ENCODE measurements at regions not wholly inside any gene's neighbourhood (a gene's known extent, or its start where the extent isn't known, plus 50 kb on each side); places are given as distances from the start of the nearest gene placed in this dataset.

- no peaks in the 10 kb centered on the region for H3K9me3 ChIP-seq (ENCODE audit: control insufficient read depth, low read length, poor library complexity, severe bottlenecking)
- Mint-ChIP-seq H3K27me3 (peaks cover 37% of the 10 kb centered on the region), H3K4me3 (no peak overlapping the region), H3K36me3 (ENCODE audit: low read depth) (peaks cover 5% of the 10 kb centered on the region), H3K4me1 (peaks cover 3% of the 10 kb centered on the region), H3K27ac (no peak overlapping the region)
- no peak for DNase-seq
- ATAC-seq, result no peak
Measured at GRCh38 chr6:163662604-163663225, 248.2 kb downstream of the QKI start.

DNA sequence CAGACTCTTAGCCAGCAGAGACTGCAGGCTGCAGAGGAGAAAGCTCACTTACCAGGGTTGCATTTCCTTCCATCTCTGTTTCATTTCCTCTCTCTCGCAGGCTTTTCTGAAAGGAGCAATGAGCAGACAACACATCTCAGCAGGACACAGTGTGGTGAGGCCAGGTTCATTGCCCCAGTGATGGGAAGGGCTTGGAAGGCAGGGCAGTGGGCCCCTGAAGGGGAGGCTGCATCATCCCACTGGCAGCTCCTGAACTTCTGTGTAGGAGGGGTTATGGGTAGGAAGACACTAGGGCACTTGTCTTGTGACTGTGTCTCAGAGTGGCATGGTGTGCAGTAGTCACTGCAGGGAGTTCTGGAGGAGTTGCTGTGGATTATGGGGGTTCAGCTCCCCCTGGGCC, 246.8 kb downstream of the QKI start:
- H3K9me3 ChIP-seq (ENCODE audit: control insufficient read depth, low read length, poor library complexity, severe bottlenecking), result peaks cover under 1% of the 10 kb centered on the region
- DNase-seq (no peak), ATAC-seq (no peak)
- Mint-ChIP-seq H3K4me1 (no peaks in the 10 kb centered on the region), H3K36me3 (ENCODE audit: low read depth) (peaks cover 5% of the 10 kb centered on the region), H3K27ac (no peak overlapping the region), H3K27me3 (peaks cover 37% of the 10 kb centered on the region), H3K4me3 (no peak overlapping the region)

GRCh38 chr6:163659803-163660202, 245.3 kb downstream of the QKI start:
- no peak overlapping the region for H3K27ac Mint-ChIP-seq
- no peak overlapping the region for H3K4me3 Mint-ChIP-seq
- H3K9me3 ChIP-seq (ENCODE audit: control insufficient read depth, low read length, poor library complexity, severe bottlenecking), result peaks cover 6% of the 10 kb centered on the region
- DNase-seq (no peak), ATAC-seq (no peak)
- no peaks in the 10 kb centered on the region for H3K4me1 Mint-ChIP-seq
- H3K36me3 Mint-ChIP-seq (ENCODE audit: low read depth), result peaks cover 6% of the 10 kb centered on the region
- H3K27me3 Mint-ChIP-seq, result peaks cover 37% of the 10 kb centered on the region

DNA sequence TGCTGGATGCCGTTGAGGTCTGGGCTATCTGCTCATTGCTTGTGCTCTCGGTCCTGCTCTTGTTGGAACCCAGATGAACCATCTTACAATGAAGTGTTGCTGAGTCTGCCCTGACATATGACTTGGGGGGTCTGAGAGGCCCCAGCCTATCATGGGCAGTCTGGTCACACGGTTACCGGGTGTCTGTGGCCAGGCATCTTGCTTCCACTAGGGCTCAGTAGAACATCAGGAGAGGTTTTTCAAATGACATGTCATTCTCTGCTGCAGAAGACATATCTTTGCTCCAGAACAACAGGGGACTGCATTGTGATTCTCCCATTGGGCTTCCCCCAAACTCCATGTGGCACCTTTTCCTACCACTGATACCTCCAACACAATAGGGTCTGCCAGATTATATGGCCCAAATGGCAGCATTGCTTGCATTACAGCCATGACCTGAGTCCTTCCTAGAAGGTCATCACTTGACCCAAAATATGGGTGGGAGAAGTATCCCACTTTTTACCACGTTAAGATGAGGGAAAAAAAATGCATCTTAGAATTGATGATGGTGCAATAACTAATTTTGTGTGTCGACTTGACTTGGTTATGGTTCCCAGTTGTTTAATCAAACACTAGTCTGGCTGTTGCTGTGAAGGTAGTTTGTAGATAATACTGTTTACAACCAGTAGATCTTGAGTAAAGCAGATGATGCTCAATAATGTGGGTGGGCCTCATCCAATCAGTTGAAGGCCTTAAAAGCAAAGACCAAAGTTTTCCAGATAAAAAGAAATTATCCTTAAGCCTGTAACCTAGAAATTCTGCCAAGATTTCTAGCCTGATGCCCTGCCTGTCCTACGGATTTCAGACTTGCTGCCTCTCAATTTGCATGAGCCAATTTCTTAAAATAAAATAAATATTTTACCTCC, 241.0 kb downstream of the QKI start:
- Mint-ChIP-seq H3K27me3 (peaks cover 29% of the 10 kb centered on the region), H3K4me3 (no peak overlapping the region), H3K27ac (no peak overlapping the region), H3K36me3 (ENCODE audit: low read depth) (peaks cover 2% of the 10 kb centered on the region), H3K4me1 (no peaks in the 10 kb centered on the region)
- H3K9me3 ChIP-seq (ENCODE audit: control insufficient read depth, low read length, poor library complexity, severe bottlenecking), result peaks cover 6% of the 10 kb centered on the region
- no peak for ATAC-seq
- DNase-seq, result no peak

DNA sequence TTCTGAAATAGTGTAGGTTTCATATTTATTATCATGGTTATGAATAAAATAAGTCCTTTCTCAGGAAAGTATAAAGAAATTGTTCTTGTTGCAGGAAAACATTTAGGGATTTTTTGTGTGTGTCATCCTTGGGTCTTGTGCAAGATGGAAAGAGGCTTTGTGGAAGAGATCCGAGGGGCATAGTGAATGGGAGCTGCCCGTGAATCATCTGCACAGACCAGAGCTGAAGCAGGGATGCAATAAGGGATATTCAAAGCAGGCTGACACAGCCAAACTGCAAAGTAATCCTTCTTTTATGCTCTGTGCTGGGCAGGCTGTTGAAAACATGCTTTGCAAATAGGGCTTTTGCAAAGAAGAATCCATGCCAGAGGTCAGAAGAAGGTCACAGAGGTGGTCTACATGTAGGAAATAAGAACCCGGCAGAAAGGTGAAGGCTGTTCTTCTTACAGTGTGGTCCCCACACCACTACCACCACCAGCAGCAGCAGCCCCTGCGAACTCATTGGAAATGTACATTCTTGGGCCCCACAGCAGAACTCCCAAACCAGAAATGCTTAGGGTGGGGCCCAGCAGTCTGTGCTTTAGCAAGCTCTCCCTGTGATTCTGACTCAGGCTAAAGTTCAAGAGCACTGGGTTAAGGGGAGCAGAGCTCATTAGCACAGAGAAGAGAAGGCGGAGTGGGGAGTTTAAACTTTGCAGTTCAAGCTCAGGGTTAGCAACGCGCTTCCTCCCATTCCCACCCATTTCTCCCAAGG, 237.6 kb downstream of the QKI start:
- H3K4me3 Mint-ChIP-seq, result no peak overlapping the region
- peaks cover 2% of the 10 kb centered on the region for H3K36me3 Mint-ChIP-seq (ENCODE audit: low read depth)
- peaks cover 20% of the 10 kb centered on the region for H3K27me3 Mint-ChIP-seq
- no peak for ATAC-seq
- H3K27ac Mint-ChIP-seq, result no peak overlapping the region
- H3K4me1 Mint-ChIP-seq, result no peaks in the 10 kb centered on the region
- H3K9me3 ChIP-seq (ENCODE audit: control insufficient read depth, low read length, poor library complexity, severe bottlenecking), result peaks cover 6% of the 10 kb centered on the region
- no peak for DNase-seq

GRCh38 chr6:163651426-163651825, 236.9 kb downstream of the QKI start:
- H3K4me3 Mint-ChIP-seq, result no peak overlapping the region
- H3K27me3 Mint-ChIP-seq, result peaks cover 24% of the 10 kb centered on the region
- ATAC-seq, result no peak
- DNase-seq, result no peak
- peaks cover 6% of the 10 kb centered on the region for H3K9me3 ChIP-seq (ENCODE audit: control insufficient read depth, low read length, poor library complexity, severe bottlenecking)
- no peak overlapping the region for H3K27ac Mint-ChIP-seq
- H3K4me1 Mint-ChIP-seq, result no peaks in the 10 kb centered on the region
- H3K36me3 Mint-ChIP-seq (ENCODE audit: low read depth), result peaks cover 2% of the 10 kb centered on the region

DNA sequence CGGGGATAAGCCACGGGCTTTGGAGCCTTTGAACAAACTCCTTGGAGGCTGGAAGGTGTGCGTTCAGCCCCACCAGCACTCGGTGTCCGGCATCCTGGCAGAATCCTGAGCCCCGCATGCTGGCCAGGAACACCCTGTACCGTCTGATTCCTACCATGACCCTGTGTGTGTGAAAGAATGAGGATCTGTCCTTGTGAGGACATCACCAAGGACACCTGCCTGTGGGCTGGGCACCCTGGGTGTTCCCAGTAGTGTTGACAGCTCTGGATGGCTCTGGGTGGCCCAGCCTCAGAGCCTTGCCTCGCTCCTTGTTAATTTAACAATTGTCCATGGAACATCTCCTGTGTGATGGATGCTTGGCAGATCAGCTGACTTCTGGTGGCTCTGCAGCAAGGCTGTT, 234.3 kb downstream of the QKI start:
- Mint-ChIP-seq H3K27ac (no peak overlapping the region), H3K36me3 (ENCODE audit: low read depth) (no peaks in the 10 kb centered on the region), H3K4me1 (no peaks in the 10 kb centered on the region), H3K4me3 (no peak overlapping the region), H3K27me3 (peaks cover 27% of the 10 kb centered on the region)
- no peak for DNase-seq
- ATAC-seq, result no peak
- no peaks in the 10 kb centered on the region for H3K9me3 ChIP-seq (ENCODE audit: control insufficient read depth, low read length, poor library complexity, severe bottlenecking)

GRCh38 chr6:163647624-163648023, 233.1 kb downstream of the QKI start:
- no peak overlapping the region for H3K27ac Mint-ChIP-seq
- H3K9me3 ChIP-seq (ENCODE audit: control insufficient read depth, low read length, poor library complexity, severe bottlenecking), result no peaks in the 10 kb centered on the region
- H3K4me3 Mint-ChIP-seq, result no peak overlapping the region
- ATAC-seq (no peak), DNase-seq (no peak)
- H3K27me3 Mint-ChIP-seq, result peaks cover 27% of the 10 kb centered on the region
- no peaks in the 10 kb centered on the region for H3K36me3 Mint-ChIP-seq (ENCODE audit: low read depth)
- no peaks in the 10 kb centered on the region for H3K4me1 Mint-ChIP-seq

DNA sequence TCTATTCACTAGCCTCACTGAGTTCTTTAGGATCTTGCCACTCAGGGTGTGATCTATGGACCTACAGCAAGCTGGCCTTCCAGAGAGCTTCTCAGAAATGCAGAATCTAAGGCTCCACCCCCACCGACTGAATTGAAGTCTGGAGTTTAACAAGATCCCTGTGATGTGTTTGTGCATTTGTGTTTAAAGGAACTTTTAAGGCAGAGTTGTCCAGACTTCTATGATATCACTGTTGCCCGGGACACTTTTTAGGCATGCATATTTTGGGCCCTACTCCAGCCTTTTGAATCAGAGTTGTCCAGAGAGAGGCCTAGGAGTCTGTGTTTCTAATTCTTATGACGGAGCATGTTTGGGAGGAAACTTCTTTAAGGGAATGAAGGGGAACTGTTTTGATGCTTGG, 232.3 kb downstream of the QKI start:
- H3K9me3 ChIP-seq (ENCODE audit: control insufficient read depth, low read length, poor library complexity, severe bottlenecking), result no peaks in the 10 kb centered on the region
- H3K4me3 Mint-ChIP-seq, result no peak overlapping the region
- H3K36me3 Mint-ChIP-seq (ENCODE audit: low read depth), result no peaks in the 10 kb centered on the region
- H3K27ac Mint-ChIP-seq, result no peak overlapping the region
- DNase-seq (no peak), ATAC-seq (no peak)
- peaks cover 32% of the 10 kb centered on the region for H3K27me3 Mint-ChIP-seq
- H3K4me1 Mint-ChIP-seq, result no peaks in the 10 kb centered on the region

DNA sequence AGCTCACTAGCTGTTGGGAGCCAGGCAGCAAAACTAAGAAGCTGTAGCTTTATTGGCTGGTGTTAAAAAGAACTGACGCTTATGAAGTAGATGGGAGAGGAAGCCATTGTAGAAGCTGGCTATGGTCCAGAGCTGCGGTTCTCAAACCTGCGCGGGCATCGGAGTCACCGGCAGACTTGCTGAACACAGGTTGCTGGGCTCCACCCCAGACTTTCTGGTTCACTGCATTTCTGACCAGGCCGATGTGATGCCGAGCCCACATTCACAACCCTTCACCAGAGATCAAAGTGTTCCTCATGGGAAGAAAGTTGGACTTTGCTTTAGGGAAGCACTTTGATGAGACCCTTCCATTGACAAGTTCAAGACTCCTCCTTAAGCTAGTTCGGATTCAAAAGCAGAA, 231.6 kb downstream of the QKI start:
- Mint-ChIP-seq H3K27ac (no peak overlapping the region), H3K36me3 (ENCODE audit: low read depth) (no peaks in the 10 kb centered on the region), H3K4me1 (no peaks in the 10 kb centered on the region), H3K27me3 (peaks cover 32% of the 10 kb centered on the region), H3K4me3 (no peak overlapping the region)
- ATAC-seq, result no peak
- no peaks in the 10 kb centered on the region for H3K9me3 ChIP-seq (ENCODE audit: control insufficient read depth, low read length, poor library complexity, severe bottlenecking)
- no peak for DNase-seq

DNA sequence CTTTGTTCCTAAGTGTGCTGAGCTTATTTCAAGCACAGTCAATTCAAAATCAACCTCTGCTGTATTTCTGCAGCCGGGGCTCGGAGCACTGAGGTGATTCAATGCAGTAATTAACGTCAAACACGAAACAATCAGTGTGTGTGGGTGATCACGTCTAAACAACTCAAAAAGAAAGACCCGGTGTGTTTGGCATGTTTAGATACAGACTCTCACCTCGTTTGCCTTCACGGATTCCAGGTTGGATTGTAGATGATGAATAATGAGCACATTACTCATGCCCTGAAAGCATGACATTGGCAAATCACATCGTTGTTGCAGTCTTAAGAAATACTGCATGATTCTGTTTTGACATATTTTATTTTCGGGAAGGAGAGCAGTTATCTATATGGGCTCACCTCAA, 231.0 kb downstream of the QKI start:
- DNase-seq (no peak), ATAC-seq (no peak)
- no peak overlapping the region for H3K4me3 Mint-ChIP-seq
- no peaks in the 10 kb centered on the region for H3K4me1 Mint-ChIP-seq
- no peaks in the 10 kb centered on the region for H3K9me3 ChIP-seq (ENCODE audit: control insufficient read depth, low read length, poor library complexity, severe bottlenecking)
- no peaks in the 10 kb centered on the region for H3K36me3 Mint-ChIP-seq (ENCODE audit: low read depth)
- peaks cover 32% of the 10 kb centered on the region for H3K27me3 Mint-ChIP-seq
- no peak overlapping the region for H3K27ac Mint-ChIP-seq

GRCh38 chr6:163643866-163644265, 229.3 kb downstream of the QKI start:
- Mint-ChIP-seq H3K36me3 (ENCODE audit: low read depth) (no peaks in the 10 kb centered on the region), H3K4me1 (no peaks in the 10 kb centered on the region), H3K27me3 (peaks cover 19% of the 10 kb centered on the region), H3K27ac (no peak overlapping the region), H3K4me3 (no peak overlapping the region)
- ATAC-seq (no peak), DNase-seq (no peak)
- H3K9me3 ChIP-seq (ENCODE audit: control insufficient read depth, low read length, poor library complexity, severe bottlenecking), result no peaks in the 10 kb centered on the region

DNA sequence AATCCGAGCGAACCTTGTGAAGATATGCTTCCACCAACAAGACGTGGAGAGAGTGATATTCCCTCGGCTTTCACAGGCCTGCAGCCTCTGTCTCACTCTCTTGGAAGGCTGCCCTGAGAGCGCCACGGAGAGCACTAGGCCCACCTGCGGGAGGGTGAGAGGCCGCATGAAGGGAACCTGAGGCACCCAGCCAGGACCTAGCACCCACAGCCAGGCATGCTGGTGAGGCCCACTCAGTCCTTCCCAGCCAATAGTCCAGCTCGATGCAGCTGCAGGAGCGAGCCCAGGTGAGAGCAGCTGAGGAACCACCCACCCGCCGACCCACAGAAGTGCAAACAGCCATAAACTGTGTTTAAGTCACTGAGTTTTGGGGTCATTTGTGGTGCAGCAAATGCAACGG, 227.2 kb downstream of the QKI start:
- ATAC-seq, result no peak
- no peak overlapping the region for H3K4me3 Mint-ChIP-seq

More for the DNA sequence above, 227.2 kb downstream of the QKI start:
- H3K4me1 Mint-ChIP-seq, result no peaks in the 10 kb centered on the region
- no peaks in the 10 kb centered on the region for H3K36me3 Mint-ChIP-seq (ENCODE audit: low read depth)
- H3K9me3 ChIP-seq (ENCODE audit: control insufficient read depth, low read length, poor library complexity, severe bottlenecking), result no peaks in the 10 kb centered on the region
- H3K27me3 Mint-ChIP-seq, result peaks cover 13% of the 10 kb centered on the region
- no peak for DNase-seq
- H3K27ac Mint-ChIP-seq, result no peak overlapping the region
